Neural cell (in vitro differentiated cells): ENCODE measurements at regions not wholly inside any gene's neighbourhood (a gene's known extent, or its start where the extent isn't known, plus 50 kb on each side); places are given as distances from the start of the nearest gene placed in this dataset.

Experiments used
- EP300 ChIP-seq: fragments of 450-650 bp; conservative IDR thresholded peaks from 2 replicates; pipeline ENCODE4 v1.6.1; 2014; ENCODE audit warnings: antibody characterized with exemption, mild to moderate bottlenecking, moderate library complexity; ENCODE audit not compliant: poor library complexity, severe bottlenecking
- EZH2 ChIP-seq: fragments of 200-600, 300-800 bp; shearing (Covaris generic), sonication (generic); IDR thresholded peaks from 2 replicates; pipeline ENCODE4 v1.6.1; 2014; ENCODE audit warnings: antibody characterized with exemption, low read length, borderline replicate concordance, mild to moderate bottlenecking; ENCODE audit not compliant: insufficient read depth, poor library complexity, severe bottlenecking
- MXI1 ChIP-seq: fragments of 450-650 bp; conservative IDR thresholded peaks from 2 replicates; pipeline ENCODE4 v1.6.1; 2014; ENCODE audit warnings: antibody characterized with exemption, mild to moderate bottlenecking; ENCODE audit not compliant: poor library complexity, severe bottlenecking
- POLR2AphosphoS5 ChIP-seq: IDR thresholded peaks from 2 replicates; pipeline ENCODE4 v1.6.1; 2012
- RAD21 ChIP-seq: fragments of 450-650 bp; conservative IDR thresholded peaks from 2 replicates; pipeline ENCODE4 v1.6.1; 2014; ENCODE audit warnings: antibody characterized with exemption, mild to moderate bottlenecking, moderate library complexity
- SMC3 ChIP-seq: fragments of 450-650 bp; conservative IDR thresholded peaks from 2 replicates; pipeline ENCODE4 v1.6.1; 2014; ENCODE audit warnings: antibody characterized with exemption, mild to moderate bottlenecking, moderate library complexity; ENCODE audit not compliant: poor library complexity
- TAF1 ChIP-seq: IDR thresholded peaks from 2 replicates; pipeline ENCODE4 v1.6.1; 2012; ENCODE audit warnings: low read depth
- TF ChIP-seq, protein P1 (sequence below): fragments of 450-650 bp; IDR thresholded peaks from 2 replicates; pipeline ENCODE4 v1.5.1; 2014; ENCODE audit warnings: antibody characterized with exemption, mild to moderate bottlenecking, moderate library complexity; ENCODE audit not compliant: poor library complexity, severe bottlenecking
- TF ChIP-seq, protein P2 (sequence below): IDR thresholded peaks from 2 replicates; pipeline ENCODE4 v1.6.1; 2012; ENCODE audit warnings: borderline replicate concordance

DNA sequence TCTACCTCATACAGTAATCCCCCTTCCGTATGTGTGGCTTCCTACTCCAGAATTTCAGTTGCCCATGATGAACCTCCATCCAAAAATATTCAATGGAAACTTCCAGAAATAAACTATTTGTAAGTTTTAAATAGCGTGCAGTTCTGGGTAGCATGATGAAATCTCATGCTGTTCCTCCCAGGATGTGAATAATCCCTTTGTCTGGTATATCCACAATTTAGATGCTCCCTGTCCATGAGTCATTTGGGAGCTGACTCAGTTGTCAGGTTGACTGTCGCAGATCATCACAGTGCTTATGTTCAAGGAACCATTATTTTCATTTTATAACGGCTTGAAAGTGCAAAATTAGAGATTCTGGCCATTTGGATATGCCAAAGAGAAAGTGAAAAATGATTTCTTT lies 290.1 kb upstream of the CDH9 start:
- TF ChIP-seq, protein P1, sequence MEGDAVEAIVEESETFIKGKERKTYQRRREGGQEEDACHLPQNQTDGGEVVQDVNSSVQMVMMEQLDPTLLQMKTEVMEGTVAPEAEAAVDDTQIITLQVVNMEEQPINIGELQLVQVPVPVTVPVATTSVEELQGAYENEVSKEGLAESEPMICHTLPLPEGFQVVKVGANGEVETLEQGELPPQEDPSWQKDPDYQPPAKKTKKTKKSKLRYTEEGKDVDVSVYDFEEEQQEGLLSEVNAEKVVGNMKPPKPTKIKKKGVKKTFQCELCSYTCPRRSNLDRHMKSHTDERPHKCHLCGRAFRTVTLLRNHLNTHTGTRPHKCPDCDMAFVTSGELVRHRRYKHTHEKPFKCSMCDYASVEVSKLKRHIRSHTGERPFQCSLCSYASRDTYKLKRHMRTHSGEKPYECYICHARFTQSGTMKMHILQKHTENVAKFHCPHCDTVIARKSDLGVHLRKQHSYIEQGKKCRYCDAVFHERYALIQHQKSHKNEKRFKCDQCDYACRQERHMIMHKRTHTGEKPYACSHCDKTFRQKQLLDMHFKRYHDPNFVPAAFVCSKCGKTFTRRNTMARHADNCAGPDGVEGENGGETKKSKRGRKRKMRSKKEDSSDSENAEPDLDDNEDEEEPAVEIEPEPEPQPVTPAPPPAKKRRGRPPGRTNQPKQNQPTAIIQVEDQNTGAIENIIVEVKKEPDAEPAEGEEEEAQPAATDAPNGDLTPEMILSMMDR, result no peak
- TF ChIP-seq EZH2 (no peak), MXI1 (no peak), SMC3 (no peak), POLR2AphosphoS5 (no peak), EP300 (no peak), TAF1 (no peak), RAD21 (no peak)
- TF ChIP-seq, protein P2, sequence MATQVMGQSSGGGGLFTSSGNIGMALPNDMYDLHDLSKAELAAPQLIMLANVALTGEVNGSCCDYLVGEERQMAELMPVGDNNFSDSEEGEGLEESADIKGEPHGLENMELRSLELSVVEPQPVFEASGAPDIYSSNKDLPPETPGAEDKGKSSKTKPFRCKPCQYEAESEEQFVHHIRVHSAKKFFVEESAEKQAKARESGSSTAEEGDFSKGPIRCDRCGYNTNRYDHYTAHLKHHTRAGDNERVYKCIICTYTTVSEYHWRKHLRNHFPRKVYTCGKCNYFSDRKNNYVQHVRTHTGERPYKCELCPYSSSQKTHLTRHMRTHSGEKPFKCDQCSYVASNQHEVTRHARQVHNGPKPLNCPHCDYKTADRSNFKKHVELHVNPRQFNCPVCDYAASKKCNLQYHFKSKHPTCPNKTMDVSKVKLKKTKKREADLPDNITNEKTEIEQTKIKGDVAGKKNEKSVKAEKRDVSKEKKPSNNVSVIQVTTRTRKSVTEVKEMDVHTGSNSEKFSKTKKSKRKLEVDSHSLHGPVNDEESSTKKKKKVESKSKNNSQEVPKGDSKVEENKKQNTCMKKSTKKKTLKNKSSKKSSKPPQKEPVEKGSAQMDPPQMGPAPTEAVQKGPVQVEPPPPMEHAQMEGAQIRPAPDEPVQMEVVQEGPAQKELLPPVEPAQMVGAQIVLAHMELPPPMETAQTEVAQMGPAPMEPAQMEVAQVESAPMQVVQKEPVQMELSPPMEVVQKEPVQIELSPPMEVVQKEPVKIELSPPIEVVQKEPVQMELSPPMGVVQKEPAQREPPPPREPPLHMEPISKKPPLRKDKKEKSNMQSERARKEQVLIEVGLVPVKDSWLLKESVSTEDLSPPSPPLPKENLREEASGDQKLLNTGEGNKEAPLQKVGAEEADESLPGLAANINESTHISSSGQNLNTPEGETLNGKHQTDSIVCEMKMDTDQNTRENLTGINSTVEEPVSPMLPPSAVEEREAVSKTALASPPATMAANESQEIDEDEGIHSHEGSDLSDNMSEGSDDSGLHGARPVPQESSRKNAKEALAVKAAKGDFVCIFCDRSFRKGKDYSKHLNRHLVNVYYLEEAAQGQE, result no peak
